Smooth muscle cell (in vitro differentiated cells): ENCODE measurements at regions not wholly inside any gene's neighbourhood (a gene's known extent, or its start where the extent isn't known, plus 50 kb on each side); places are given as distances from the start of the nearest gene placed in this dataset.

Source experiments
- DNase-seq: peaks from one replicate; lab custom pipeline; 2025; ENCODE audit not compliant: unreplicated experiment; lab: John Stamatoyannopoulos, UW
- H2AFZ ChIP-seq: fragments of 200-600 bp; sonication (generic); 2 replicates; pipeline ENCODE4 v1.6.0; 2016; ENCODE audit warnings: antibody characterized with exemption, low read depth, mild to moderate bottlenecking
- H3F3A ChIP-seq: fragments of 200-600 bp; sonication (generic); 2 replicates; pipeline ENCODE4 v1.6.0; 2017; ENCODE audit warnings: antibody characterized with exemption, low read depth
- H3K27ac ChIP-seq: fragments of 200-600 bp; sonication (generic); 2 replicates; pipeline ENCODE4 v1.5.1; 2016; ENCODE audit warnings: low read depth, mild to moderate bottlenecking
- H3K27me3 ChIP-seq: fragments of 200-600 bp; sonication (generic); 2 replicates; pipeline ENCODE4 v1.6.1; 2016; ENCODE audit warnings: low read depth, mild to moderate bottlenecking
- H3K36me3 ChIP-seq: fragments of 200-600 bp; sonication (generic); 2 replicates; pipeline ENCODE4 v1.5.1; 2016; ENCODE audit warnings: low read depth
- H3K4me1 ChIP-seq: fragments of 200-600 bp; sonication (generic); 2 replicates; pipeline ENCODE4 v1.5.1; 2016; ENCODE audit warnings: low read depth
- H3K4me2 ChIP-seq: fragments of 200-600 bp; sonication (generic); 2 replicates; pipeline ENCODE4 v1.6.0; 2016; ENCODE audit warnings: mild to moderate bottlenecking
- H3K4me3 ChIP-seq: fragments of 200-600 bp; sonication (generic); 2 replicates; pipeline ENCODE4 v1.5.1; 2016; ENCODE audit warnings: mild to moderate bottlenecking
- H3K79me2 ChIP-seq: fragments of 200-600 bp; sonication (generic); 2 replicates; pipeline ENCODE4 v1.6.0; 2016; ENCODE audit warnings: low read depth, mild to moderate bottlenecking
- H3K9ac ChIP-seq: fragments of 200-600 bp; sonication (generic); 2 replicates; pipeline ENCODE4 v1.6.0; 2016; ENCODE audit warnings: low read depth
- H3K9me3 ChIP-seq: fragments of 200-600 bp; sonication (generic); replicated peaks from 2 replicates; pipeline ENCODE4 v1.5.1; 2016; ENCODE audit warnings: low read depth
- H4K20me1 ChIP-seq: fragments of 200-600 bp; sonication (generic); 2 replicates; pipeline ENCODE4 v1.6.0; 2016; ENCODE audit warnings: low read depth
- WGBS: methylation state at CpG from one replicate; pipeline ENCODE4 v1.1.7; 2016; ENCODE audit warnings: low lambda C conversion rate; 5-methylcytosine and 5-hydroxymethylcytosine counted together
- TF ChIP-seq, protein P1 (sequence below): fragments of 200-600 bp; sonication (generic); IDR thresholded peaks from 2 replicates; pipeline ENCODE4 v1.5.1; 2017; ENCODE audit warnings: borderline replicate concordance, mild to moderate bottlenecking, antibody characterized with exemption; ENCODE audit not compliant: insufficient read depth, poor library complexity, severe bottlenecking

DNA sequence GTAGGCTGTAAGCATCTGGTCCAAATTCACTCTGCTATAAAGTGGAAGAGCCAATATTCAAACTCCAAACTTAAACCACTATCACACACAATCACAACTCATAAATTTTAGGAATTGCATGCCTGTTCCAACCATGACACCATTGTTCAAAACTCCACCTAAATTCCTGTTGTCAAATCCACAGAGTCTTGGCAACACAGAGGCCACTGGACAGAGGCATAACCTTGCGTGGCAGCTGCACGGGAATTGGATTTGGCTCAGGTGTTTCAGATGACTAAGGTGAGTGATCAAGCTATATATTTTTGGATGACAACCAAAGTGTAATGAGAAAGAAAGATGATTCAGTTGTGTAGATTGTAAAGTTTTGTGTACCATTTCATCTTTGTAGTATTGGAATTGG, 422.7 kb upstream of the TNP1 start:
- Histone ChIP-seq H3K9me3 (no peaks in the 10 kb centered on the region), H3K27ac (no peak overlapping the region), H2AFZ (no peak overlapping the region), H3K27me3 (no peaks in the 10 kb centered on the region), H4K20me1 (no peaks in the 10 kb centered on the region), H3K36me3 (no peaks in the 10 kb centered on the region), H3F3A (peaks cover 19% of the 10 kb centered on the region), H3K4me3 (no peak overlapping the region), H3K79me2 (no peaks in the 10 kb centered on the region), H3K9ac (no peak overlapping the region), H3K4me1 (peaks cover 6% of the 10 kb centered on the region), H3K4me2 (no peak overlapping the region)
- TF ChIP-seq, protein P1, sequence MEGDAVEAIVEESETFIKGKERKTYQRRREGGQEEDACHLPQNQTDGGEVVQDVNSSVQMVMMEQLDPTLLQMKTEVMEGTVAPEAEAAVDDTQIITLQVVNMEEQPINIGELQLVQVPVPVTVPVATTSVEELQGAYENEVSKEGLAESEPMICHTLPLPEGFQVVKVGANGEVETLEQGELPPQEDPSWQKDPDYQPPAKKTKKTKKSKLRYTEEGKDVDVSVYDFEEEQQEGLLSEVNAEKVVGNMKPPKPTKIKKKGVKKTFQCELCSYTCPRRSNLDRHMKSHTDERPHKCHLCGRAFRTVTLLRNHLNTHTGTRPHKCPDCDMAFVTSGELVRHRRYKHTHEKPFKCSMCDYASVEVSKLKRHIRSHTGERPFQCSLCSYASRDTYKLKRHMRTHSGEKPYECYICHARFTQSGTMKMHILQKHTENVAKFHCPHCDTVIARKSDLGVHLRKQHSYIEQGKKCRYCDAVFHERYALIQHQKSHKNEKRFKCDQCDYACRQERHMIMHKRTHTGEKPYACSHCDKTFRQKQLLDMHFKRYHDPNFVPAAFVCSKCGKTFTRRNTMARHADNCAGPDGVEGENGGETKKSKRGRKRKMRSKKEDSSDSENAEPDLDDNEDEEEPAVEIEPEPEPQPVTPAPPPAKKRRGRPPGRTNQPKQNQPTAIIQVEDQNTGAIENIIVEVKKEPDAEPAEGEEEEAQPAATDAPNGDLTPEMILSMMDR, result no peak
- DNase-seq, result no peak
- WGBS, result 95% methylated on average over 2 of the region's 2 CpGs

DNA sequence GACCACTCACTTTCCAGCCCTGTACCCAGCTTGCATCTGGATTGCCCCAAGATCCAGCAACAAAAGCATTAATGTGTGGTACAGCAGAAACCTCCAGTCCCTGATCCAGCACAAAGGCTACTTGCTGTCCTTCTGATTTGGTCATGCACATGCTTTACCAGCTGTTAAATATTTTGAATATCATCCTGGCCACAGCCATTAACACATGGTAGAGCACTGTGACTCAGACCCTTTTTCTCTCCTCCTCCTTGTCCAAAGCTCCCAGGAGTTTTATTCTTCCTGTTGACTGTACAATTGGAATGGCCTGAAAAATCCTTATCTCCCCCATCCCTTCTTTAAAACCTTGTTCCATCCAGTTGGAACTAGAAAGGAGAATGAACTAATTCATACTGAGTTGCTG, 419.7 kb upstream of the TNP1 start:
- Histone ChIP-seq H3K4me2 (peak overlapping the region; percentile 54), H2AFZ (no peak overlapping the region), H3K9ac (no peak overlapping the region), H3K4me3 (no peak overlapping the region), H3F3A (peaks cover 19% of the 10 kb centered on the region), H3K4me1 (peaks cover 6% of the 10 kb centered on the region), H3K9me3 (no peaks in the 10 kb centered on the region), H3K27me3 (no peaks in the 10 kb centered on the region), H3K27ac (peak overlapping the region; percentile 66), H3K79me2 (no peaks in the 10 kb centered on the region), H4K20me1 (no peaks in the 10 kb centered on the region), H3K36me3 (no peaks in the 10 kb centered on the region)
- TF ChIP-seq, protein P1, result no peak
- no peak for DNase-seq

DNA sequence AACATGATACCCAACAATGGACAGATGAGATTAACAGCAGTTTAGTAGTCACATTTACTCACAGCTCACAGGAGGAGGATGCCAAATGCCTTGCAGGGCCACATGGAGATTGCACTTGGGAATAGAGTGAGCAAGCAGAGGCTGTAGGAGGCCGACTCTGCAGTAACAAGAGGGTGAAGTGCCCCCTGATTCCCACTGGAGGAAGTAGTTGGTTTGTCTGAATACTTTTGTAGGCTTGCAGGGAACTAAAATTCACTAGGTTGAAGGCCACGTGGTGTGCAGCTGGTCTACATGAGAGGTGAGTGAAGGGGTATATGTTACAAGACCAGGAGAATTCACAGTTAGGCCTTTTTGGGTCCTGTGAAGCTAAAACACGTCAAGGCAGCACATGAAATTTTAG, 419.3 kb upstream of the TNP1 start:
- H3K27me3 ChIP-seq, result no peaks in the 10 kb centered on the region
- no peaks in the 10 kb centered on the region for H3K9me3 ChIP-seq
- H3K27ac ChIP-seq, result peak overlapping the region; percentile 66
- peaks cover 19% of the 10 kb centered on the region for H3F3A ChIP-seq
- peak overlapping the region; percentile 54 for H3K4me2 ChIP-seq
- WGBS, result 57% methylated on average over 3 of the region's 3 CpGs
- no peaks in the 10 kb centered on the region for H3K79me2 ChIP-seq
- DNase-seq, result no peak
- H2AFZ ChIP-seq, result no peak overlapping the region
- peaks cover 6% of the 10 kb centered on the region for H3K4me1 ChIP-seq
- no peaks in the 10 kb centered on the region for H4K20me1 ChIP-seq
- no peak overlapping the region for H3K4me3 ChIP-seq
- no peak overlapping the region for H3K9ac ChIP-seq
- no peaks in the 10 kb centered on the region for H3K36me3 ChIP-seq
- TF ChIP-seq, protein P1, result no peak

DNA sequence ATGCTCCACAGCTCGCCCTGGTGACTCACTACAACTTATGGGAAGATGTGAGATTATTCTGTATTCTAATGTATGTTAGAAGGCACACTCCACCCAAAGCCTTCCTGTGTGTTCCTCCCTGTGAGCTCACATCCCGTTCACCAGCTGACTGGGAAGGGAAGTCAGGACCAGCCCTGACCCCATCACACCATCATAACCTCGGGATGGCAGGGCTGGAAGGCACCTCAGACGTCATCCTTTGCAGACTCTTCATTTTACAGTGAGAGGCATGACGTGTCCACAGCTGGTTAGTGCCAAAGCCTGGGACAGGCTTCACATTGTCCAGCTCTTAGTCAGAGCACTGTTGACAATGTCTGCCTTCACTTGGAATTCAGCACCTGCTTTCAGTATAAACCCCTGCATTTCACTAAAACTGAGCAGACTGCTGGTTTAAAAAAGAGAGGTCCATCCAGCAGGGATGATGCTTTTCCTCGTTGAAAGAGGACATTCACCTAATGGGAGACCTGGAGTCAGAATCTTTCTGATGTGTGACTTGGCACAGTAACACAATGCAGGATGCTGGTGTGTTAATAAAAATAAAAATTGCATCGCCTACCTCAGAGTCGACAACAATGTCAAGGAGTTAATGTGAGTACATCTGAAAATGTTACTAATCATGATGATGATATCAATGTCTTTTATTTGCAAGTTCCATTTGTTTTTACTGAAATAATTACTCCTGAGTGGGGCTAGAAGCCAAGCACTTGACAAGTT, 418.0 kb upstream of the TNP1 start:
- no peaks in the 10 kb centered on the region for H3K36me3 ChIP-seq
- TF ChIP-seq, protein P1, result no peak
- WGBS, result 46% methylated on average over 8 of the region's 8 CpGs
- no peak overlapping the region for H2AFZ ChIP-seq
- H3K9me3 ChIP-seq, result no peaks in the 10 kb centered on the region
- no peaks in the 10 kb centered on the region for H3K27me3 ChIP-seq
- no peak overlapping the region for H3K4me2 ChIP-seq
- H3K79me2 ChIP-seq, result no peaks in the 10 kb centered on the region
- H3K27ac ChIP-seq, result peak overlapping the region; percentile 41
- H3F3A ChIP-seq, result peaks cover 19% of the 10 kb centered on the region
- H3K9ac ChIP-seq, result no peak overlapping the region
- H3K4me1 ChIP-seq, result peaks cover 6% of the 10 kb centered on the region
- no peak for DNase-seq
- H4K20me1 ChIP-seq, result no peaks in the 10 kb centered on the region
- no peak overlapping the region for H3K4me3 ChIP-seq
